ENCODE measurements at regions not wholly inside any gene's neighbourhood (a gene's known extent, or its start where the extent isn't known, plus 50 kb on each side); places are given as distances from the start of the nearest gene placed in this dataset.

- no peak for TF ChIP-seq CTCF (IDR thresholded peaks at IDR 0.05; ENCODE audit: low read depth, low read length, missing control alignments)
- no peak for DNase-seq (ENCODE audit: low read depth)
- no peak overlapping the region for H3K4me3 ChIP-seq (ENCODE audit: low read depth, low read length)
Observed at GRCh38 chr18:46282177-46282570, 178.0 kb downstream of the HAUS1 start.

GRCh38 chr18:46282646-46283045 lies 178.5 kb downstream of the HAUS1 start:
- no peak for DNase-seq (ENCODE audit: low read depth)
- no peak for TF ChIP-seq CTCF (IDR thresholded peaks at IDR 0.05; ENCODE audit: low read depth, low read length, missing control alignments)
- no peak overlapping the region for H3K4me3 ChIP-seq (ENCODE audit: low read depth, low read length)

- H3K4me3 ChIP-seq (ENCODE audit: low read depth, low read length), result no peak overlapping the region
- no peak for DNase-seq (ENCODE audit: low read depth)
- TF ChIP-seq CTCF (IDR thresholded peaks at IDR 0.05; ENCODE audit: low read depth, low read length, missing control alignments), result no peak
Observed at GRCh38 chr18:46283268-46283667, 179.1 kb downstream of the HAUS1 start.

- no peak for DNase-seq (ENCODE audit: low read depth)
- H3K4me3 ChIP-seq (ENCODE audit: low read depth, low read length), result no peak overlapping the region
- no peak for TF ChIP-seq CTCF (IDR thresholded peaks at IDR 0.05; ENCODE audit: low read depth, low read length, missing control alignments)
Observed at GRCh38 chr18:46283895-46284295, 179.7 kb downstream of the HAUS1 start.

GRCh38 chr18:46289463-46289862 lies 185.3 kb downstream of the HAUS1 start:
- DNase-seq (ENCODE audit: low read depth), result no peak
- H3K4me3 ChIP-seq (ENCODE audit: low read depth, low read length), result no peak overlapping the region
- no peak for TF ChIP-seq CTCF (IDR thresholded peaks at IDR 0.05; ENCODE audit: low read depth, low read length, missing control alignments)

- DNase-seq (ENCODE audit: low read depth), result no peak
- no peak for TF ChIP-seq CTCF (IDR thresholded peaks at IDR 0.05; ENCODE audit: low read depth, low read length, missing control alignments)
- no peak overlapping the region for H3K4me3 ChIP-seq (ENCODE audit: low read depth, low read length)
Observed at GRCh38 chr18:46289931-46290330, 185.7 kb downstream of the HAUS1 start.

- TF ChIP-seq CTCF (IDR thresholded peaks at IDR 0.05; ENCODE audit: low read depth, low read length, missing control alignments), result no peak
- H3K4me3 ChIP-seq (ENCODE audit: low read depth, low read length), result no peak overlapping the region
- DNase-seq (ENCODE audit: low read depth), result no peak
Observed at GRCh38 chr18:46290440-46291020, 186.3 kb downstream of the HAUS1 start.

Measured in GM12864 (cell line).